Bronchial epithelial cell (primary cell): ENCODE measurements at regions not wholly inside any gene's neighbourhood (a gene's known extent, or its start where the extent isn't known, plus 50 kb on each side); places are given as distances from the start of the nearest gene placed in this dataset.

Experiments used
- DNase-seq: peaks from one replicate; pipeline ENCODE4 v3.0.0-alpha.2; 2010; ENCODE audit warnings: low read depth
- FAIRE-seq: peaks from 2 replicates; lab custom pipeline; 2011; peaks lifted over from hg19 to GRCh38; lab: Jason Lieb, UNC
- H3K27me3 ChIP-seq: 2 replicates; pipeline ENCODE4 v1.5.1; 2011; ENCODE audit warnings: low read length; ENCODE audit not compliant: control insufficient read depth, insufficient read depth
- H3K36me3 ChIP-seq: 2 replicates; pipeline ENCODE4 v1.5.1; 2011; ENCODE audit warnings: low read length; ENCODE audit not compliant: control insufficient read depth, insufficient read depth
- H3K4me3 ChIP-seq: 2 replicates; pipeline ENCODE4 v1.5.1; 2011; ENCODE audit warnings: mild to moderate bottlenecking, low read depth, low read length, control low read depth
- CTCF ChIP-seq: IDR thresholded peaks from 2 replicates; pipeline ENCODE4 v1.5.1; 2011; ENCODE audit warnings: mild to moderate bottlenecking, moderate library complexity, low read length, control low read depth, inconsistent platforms; ENCODE audit not compliant: insufficient read depth, severe bottlenecking

GRCh38 chr1:25166847-25167246 is 65.5 kb downstream of the SYF2 start:
- FAIRE-seq (no peak), DNase-seq (no peak)
- no peaks in the 10 kb centered on the region for H3K27me3 ChIP-seq
- no peaks in the 10 kb centered on the region for H3K36me3 ChIP-seq
- TF ChIP-seq CTCF, result no peak
- H3K4me3 ChIP-seq, result no peak overlapping the region

DNA sequence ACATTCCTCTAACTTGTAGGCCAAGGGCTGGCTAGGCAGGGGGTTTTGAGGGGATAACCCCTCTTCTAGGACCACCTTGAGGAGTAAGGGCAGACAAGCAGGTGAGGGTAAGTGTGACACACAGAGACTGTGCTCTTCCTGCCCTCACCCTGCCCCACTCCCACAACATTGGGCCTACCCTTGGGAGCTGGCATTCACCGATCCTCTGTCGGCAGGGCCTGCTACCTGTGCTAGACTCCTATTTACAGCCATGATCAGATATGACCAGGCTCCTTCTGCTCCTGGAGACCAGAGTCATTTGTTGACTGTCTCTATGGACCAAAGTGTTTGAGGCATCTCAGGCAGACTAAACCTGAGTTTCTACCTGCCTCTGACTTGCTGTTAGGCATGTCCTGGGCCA is 68.3 kb downstream of the SYF2 start:
- FAIRE-seq (no peak), DNase-seq (no peak)
- no peak for TF ChIP-seq CTCF
- no peaks in the 10 kb centered on the region for H3K36me3 ChIP-seq
- peaks cover 2% of the 10 kb centered on the region for H3K27me3 ChIP-seq
- no peak overlapping the region for H3K4me3 ChIP-seq

- DNase-seq (no peak), FAIRE-seq (no peak)
- Histone ChIP-seq H3K36me3 (no peaks in the 10 kb centered on the region), H3K27me3 (peaks cover 2% of the 10 kb centered on the region), H3K4me3 (no peak overlapping the region)
- no peak for TF ChIP-seq CTCF
These were observed 70.3 kb downstream of the SYF2 start for GRCh38 chr1:25161981-25162380.

DNA sequence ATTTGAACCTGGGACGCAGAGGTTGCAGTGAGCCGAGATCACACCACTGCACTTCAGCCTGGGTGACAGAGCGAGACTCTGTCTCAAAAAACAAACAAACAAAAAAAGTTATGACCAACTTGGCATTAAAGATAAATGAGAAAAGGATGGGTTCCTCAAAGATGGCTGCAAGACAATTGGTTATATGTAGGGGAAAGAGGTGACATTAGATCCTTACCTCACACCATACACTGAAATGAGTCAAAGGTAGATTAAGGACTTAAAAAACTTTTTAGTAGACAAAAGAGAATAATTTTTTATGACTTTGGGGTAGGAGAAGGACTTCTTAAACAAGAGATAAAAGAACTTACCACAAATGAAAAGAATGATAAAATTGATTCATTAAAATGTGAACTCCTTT is 74.5 kb downstream of the SYF2 start:
- TF ChIP-seq CTCF, result no peak
- Histone ChIP-seq H3K27me3 (peaks cover 2% of the 10 kb centered on the region), H3K36me3 (no peaks in the 10 kb centered on the region), H3K4me3 (no peak overlapping the region)
- FAIRE-seq, result no peak
- no peak for DNase-seq

- TF ChIP-seq CTCF, result no peak
- DNase-seq, result no peak
- Histone ChIP-seq H3K4me3 (no peak overlapping the region), H3K27me3 (no peaks in the 10 kb centered on the region), H3K36me3 (no peaks in the 10 kb centered on the region)
- FAIRE-seq, result no peak
These were observed 81.3 kb downstream of the SYF2 start for GRCh38 chr1:25150985-25151495.

GRCh38 chr1:25148673-25149300 is 83.5 kb downstream of the SYF2 start:
- no peak overlapping the region for H3K4me3 ChIP-seq
- H3K36me3 ChIP-seq, result no peaks in the 10 kb centered on the region
- peak; percentile 54 for TF ChIP-seq CTCF
- FAIRE-seq (no peak), DNase-seq (peak; percentile 35)
- no peaks in the 10 kb centered on the region for H3K27me3 ChIP-seq
